ENCODE measurements at regions not wholly inside any gene's neighbourhood (a gene's known extent, or its start where the extent isn't known, plus 50 kb on each side); places are given as distances from the start of the nearest gene placed in this dataset.
"Not testable (repeated sequence)": the region's sequence is repeated elsewhere in the genome, so short reads cannot be mapped to it uniquely, and the experiment has no call there.

DNA sequence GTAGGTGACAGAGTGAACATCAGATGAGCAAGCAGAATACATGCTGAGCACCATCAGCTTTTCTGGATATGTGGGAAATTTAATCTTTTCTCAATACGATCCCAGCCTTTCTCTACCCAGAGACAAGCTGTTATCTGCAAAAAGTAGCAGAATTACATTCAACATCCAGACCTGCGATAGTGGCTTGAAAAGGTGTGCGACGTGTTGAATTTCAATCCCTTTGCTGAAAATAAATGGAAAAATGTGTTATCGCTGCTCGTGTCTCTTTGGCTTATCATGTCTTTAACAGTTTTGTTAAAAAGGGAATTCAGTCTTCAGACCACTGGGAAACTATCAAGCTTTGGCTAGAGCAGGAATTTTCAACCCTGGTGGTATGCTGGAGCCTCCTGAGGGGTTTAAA, 98.8 kb upstream of the FAM20A start:
- DNase-seq, result no peak

GRCh38 chr17:68698746-68699145, 97.6 kb upstream of the FAM20A start:
- DNase-seq, result no peak

GRCh38 chr17:68697850-68698361, 96.7 kb upstream of the FAM20A start:
- DNase-seq, result no peak

DNA sequence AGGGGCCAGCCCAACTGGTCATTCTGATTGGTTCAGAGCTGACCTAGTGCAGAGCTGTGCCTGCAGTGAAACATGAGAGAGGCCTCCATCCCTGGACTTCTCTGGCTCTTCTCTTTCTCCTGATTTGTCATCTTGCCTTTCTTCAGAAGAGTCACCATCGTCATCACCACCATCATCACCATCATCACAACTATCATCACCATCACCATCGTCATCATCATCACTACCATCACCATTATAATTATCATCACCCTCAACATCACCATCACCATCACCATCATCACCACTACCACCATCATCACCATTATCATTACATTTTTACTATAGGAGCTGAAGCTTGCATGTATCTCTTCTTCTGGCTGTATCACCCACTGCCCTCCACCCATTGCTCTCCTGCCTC, 94.5 kb upstream of the FAM20A start:
- no peak for DNase-seq

DNA sequence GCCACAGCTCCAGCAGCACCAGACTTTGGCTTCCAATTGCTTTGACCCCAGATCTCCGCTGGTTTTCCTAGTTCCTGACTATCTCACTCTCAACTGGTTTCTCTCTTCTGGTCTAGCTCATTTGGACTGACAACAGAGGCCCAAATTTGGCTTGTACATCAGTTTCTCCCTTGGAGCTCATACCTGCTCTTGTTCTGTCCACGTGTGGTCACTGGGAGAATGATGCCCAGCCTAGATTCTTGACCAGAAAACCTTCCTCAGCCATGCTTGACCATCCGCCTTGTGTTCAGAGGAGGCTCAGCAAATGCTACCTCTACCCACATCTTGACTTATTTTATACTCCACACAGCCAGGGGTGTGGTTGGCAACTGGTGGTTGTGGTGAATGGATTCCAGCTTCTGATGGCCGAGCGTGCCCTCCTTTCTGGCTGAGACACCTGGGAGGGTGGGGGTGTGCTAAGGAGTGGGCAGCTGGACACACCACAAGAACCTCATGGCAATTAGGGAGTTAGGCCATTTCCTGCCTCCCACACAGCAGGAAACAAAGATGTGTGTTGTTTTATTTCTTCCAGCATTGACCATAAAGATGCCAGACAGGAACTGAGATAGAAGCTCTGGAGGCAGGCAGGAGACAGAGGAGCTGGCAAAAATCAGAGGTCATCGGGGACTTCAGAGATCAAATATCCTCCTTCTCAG, 93.8 kb upstream of the FAM20A start:
- no peak for DNase-seq

DNA sequence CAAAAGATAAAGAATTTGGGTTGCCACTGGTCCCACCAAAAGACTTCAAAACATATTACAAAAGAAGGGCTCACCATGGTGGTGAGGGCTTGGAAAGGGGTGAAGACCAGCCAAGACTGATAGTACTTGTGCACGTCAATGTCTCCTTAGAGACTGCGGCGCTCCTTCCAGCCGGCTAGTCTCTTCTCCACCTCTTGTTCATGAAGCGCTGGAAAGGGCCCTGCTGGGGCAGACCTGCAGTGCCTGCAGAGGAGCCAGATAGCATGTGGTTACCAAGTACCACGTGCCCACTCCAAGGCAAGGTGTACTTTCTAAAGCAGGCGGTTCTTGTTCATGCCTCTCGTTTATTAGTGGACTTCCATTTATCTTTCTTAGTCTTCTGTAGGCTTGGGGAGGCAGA, 92.7 kb upstream of the FAM20A start:
- no peak for DNase-seq

DNA sequence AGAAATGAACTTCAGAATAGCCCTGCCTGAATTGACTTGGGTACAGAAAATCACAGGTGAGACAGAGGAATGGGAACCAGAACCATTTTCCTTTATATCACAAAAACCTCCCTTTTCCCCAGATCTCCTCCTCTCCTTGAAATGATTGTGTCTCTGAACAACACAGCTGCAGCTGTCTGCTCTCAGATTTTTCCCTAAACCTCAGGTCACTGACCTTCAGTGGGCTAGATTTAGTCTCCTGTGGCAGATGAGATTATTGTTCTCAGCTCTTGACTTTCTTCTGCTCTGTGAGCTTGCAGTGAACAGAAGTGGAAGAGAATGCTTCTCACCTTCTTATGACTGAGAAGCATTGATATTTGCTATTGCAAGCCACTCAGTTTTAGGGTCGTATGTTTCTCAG, 92.3 kb upstream of the FAM20A start:
- DNase-seq, result no peak

DNA sequence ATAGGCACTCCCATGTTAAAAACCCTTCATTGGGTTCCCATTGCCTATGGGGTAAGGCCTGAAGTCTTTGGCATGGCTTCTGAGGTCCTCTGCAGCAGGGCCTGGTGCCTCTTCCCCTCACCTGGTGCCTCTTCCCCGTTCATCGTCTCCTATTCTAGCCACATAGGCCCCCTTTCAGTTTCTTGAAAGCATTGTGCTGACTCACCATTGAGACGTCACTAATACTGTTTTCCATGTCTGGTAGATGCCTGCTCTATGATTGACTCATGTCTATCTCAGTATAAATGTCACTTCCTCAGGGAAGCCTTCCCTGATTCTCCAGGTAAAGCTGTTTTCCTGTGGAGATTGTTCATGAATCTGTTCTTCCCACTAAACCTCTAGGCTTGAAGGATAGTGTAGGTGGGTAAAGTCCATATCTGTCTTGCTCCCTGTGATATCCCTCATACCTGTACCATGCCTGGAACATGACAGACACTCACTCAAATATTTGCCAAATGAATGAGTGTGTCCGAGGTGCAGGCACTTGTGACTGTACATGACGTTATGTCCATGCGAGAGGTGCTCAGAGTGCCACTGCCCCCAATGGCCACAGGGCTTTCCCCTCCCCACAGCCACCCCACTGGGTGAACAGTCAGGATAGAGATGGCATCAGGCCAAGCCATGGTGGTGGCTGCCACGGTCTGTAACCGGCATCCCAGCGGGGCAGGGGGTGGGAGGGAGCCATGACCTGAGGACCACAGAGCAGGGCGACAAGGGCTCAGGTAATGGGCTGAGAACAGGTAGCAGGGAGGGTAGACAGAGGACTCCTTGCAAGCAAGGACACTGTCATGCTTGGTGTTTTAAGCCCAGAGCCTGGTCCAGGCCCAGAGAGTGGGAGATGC, 85.2 kb upstream of the FAM20A start:
- no peak for DNase-seq

DNA sequence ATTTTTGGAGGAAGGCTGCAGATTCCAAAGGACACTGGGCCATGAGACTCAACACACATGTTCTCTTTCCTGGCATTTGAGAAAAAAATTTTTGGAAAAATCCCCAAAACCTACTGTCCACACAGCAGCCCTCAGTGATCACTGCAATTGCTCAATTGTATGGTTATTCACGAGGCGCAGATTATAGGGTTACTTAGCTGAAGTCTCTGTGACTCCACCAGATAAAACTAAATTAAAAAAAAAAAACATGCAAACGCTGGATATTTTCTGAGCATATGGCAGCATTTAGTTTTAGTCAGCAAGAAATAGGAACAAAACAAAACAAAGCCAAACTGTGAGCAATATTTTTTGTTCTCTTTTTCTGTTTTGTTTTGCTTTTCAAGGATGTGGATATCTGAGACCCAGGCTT, 83.8 kb upstream of the FAM20A start:
- no peak for DNase-seq

GRCh38 chr17:68682903-68683302, 81.7 kb upstream of the FAM20A start:
- DNase-seq, result no peak

DNA sequence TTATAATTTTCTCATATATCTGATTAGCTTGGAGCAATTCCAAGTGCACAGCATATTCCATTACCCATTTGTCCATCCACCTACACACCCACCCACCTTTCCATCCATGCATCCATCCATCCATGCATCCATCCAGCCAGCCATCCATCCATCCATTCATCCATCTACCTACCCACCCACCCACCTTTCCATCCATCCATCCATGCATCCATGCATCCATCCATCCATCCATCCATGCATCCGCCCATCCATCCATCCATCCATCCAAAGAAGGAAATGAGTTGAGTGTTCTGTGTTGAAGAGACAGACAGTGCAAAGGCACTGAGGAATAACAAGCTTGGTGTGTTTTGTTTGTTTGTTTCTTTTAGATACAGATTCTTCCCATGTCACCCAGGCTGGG, 78.7 kb upstream of the FAM20A start:
- no peak for DNase-seq

- no peak for DNase-seq
These were observed 75.7 kb upstream of the FAM20A start for GRCh38 chr17:68676856-68677255.

GRCh38 chr17:68675723-68676122, 74.6 kb upstream of the FAM20A start:
- no peak for DNase-seq

- DNase-seq, result no peak
These were observed 73.1 kb upstream of the FAM20A start for GRCh38 chr17:68674029-68674925.

DNA sequence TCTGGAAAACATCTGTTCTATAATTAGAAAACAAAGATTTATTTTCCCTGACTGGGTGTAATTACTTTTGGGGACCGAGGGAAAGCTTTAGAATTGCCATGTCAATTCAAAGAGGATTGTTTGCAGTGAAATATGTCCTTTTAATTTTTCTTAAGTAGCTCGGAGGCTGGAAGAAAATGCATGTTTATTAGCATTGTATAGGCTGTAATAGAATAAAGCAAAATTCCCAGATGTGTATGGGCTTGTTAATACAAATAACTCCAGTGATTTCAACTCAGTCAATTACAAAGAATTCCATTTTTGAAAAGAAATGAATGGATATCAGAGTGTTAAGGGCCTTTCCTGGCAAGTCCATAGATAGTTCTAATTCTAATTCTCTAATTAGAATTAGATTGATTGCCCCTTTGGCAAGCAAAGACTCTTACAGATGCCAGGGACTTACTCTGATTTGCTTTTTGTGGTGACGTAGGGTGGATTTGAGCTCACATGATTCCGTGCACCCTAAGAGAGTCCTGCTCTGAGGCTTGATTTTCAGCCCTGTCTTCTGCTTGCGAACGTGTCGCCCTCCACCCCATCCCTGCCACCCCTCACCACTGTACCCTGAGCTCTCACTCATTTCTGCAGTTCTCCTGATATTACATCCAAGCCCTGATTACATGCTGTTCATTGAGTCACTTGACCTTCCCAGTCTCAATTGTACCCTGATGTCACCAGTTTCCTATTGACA, 70.0 kb upstream of the FAM20A start:
- no peak for DNase-seq

- not testable (repeated sequence) for DNase-seq
These were observed 65.3 kb upstream of the FAM20A start for GRCh38 chr17:68666438-68666837.

- no peak for DNase-seq
These were observed 64.2 kb upstream of the FAM20A start for GRCh38 chr17:68665373-68665772.

DNA sequence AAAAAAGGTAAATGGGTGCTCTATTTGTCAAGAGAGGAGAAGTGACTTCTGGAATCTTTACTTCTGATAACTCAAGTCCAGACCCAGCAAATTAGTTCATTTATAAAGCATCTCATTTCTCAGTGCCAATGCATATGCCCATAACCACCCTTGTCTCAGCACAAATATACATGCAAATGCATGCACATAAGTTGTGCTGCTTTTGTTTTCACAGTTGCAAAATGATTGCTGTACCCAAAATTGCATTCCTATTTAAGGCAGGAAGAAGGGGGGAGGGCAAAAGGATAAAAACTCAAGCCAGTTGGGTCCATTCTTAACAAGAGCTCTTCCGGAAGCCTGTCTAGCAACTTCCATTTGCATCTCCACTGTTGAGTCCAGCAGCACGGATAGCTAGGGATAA, 61.3 kb upstream of the FAM20A start:
- DNase-seq, result no peak

- DNase-seq, result no peak
These were observed 60.9 kb upstream of the FAM20A start for GRCh38 chr17:68662037-68662432.

DNA sequence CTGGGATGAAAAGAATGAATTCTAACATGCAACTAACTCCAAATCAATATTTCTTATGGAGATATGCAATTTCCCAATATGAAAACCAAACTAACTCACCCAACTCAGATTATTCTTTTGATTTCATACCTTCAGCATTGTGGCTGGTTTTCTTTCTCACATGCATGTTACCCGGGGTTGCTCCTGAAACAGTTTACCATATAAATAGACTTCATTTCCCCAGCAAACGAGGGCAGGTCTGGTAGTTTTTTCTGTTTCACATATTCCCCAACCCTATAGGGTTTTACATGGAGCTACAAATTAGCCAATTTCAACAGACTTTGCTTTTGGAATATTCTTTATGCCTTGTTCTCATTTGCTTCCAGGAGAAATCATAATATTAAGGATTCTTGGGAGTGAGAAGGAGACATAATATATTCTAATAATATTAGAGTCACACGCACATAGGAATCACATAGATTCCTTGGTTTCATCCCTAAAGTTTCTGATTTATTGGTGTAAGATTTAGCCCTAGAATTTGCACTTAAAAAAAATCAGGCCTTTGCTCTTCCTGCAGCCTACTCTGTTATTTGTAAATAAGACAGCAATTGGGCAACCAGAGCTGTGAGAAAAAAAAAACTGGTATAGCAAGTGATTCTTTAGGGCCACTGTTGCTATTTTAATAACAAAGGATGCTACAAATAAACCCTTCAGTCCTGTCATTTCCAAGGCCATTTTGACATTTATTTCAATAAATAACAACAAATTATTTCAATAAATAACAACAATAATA, 60.3 kb upstream of the FAM20A start:
- DNase-seq, result no peak

- no peak for DNase-seq
These were observed 59.1 kb upstream of the FAM20A start for GRCh38 chr17:68660302-68660701.
